A673 (cell line): ENCODE measurements at regions not wholly inside any gene's neighbourhood (a gene's known extent, or its start where the extent isn't known, plus 50 kb on each side); places are given as distances from the start of the nearest gene placed in this dataset.

Source experiments
- BruUV-seq: library from RNA; stranded (reverse); fragments of 400-500 nt; replicated peaks from 2 replicates; lab custom pipeline; 2021; lab: Mats Ljungman, UMichigan
- CTCF ChIA-PET: fragments of 300-600 bp; sonication (Branson Sonifier 250); formaldehyde crosslinking; loops from one replicate; lab custom pipeline; 2022; ENCODE audit warnings: antibody characterized with exemption; lab: Charles Lee
- POLR2A ChIA-PET: fragments of 300-600 bp; sonication (Branson Sonifier 250); formaldehyde crosslinking; loops from one replicate; lab custom pipeline; 2022; ENCODE audit warnings: antibody characterized with exemption; ENCODE audit not compliant: low non-redundant PET; lab: Charles Lee
- DNase-seq: peaks from one replicate; pipeline ENCODE4 v3.0.0-alpha.2; 2015; ENCODE audit warnings: low spot score
- H3K27ac ChIP-seq: fragments of 200-600 bp; sonication (generic); 2 replicates; pipeline ENCODE4 v1.5.1; 2016; ENCODE audit warnings: mixed run types, low read depth, mild to moderate bottlenecking, mixed read lengths, antibody characterized with exemption, low read length; ENCODE audit not compliant: poor library complexity, severe bottlenecking
- H3K27me3 ChIP-seq: fragments of 200-600 bp; sonication (generic); replicated peaks from 2 replicates; pipeline ENCODE4 v1.6.1; 2017; ENCODE audit warnings: mixed run types, low read depth, mild to moderate bottlenecking, mixed read lengths, antibody characterized with exemption, low read length; ENCODE audit not compliant: insufficient read depth, poor library complexity
- H3K36me3 ChIP-seq: fragments of 200-600 bp; sonication (generic); 2 replicates; pipeline ENCODE4 v1.6.1; 2016; ENCODE audit warnings: mixed run types, mild to moderate bottlenecking, mixed read lengths, antibody characterized with exemption, low read length; ENCODE audit not compliant: insufficient read depth, poor library complexity, severe bottlenecking
- H3K4me1 ChIP-seq: fragments of 200-600 bp; sonication (generic); 2 replicates; pipeline ENCODE4 v1.6.1; 2017; ENCODE audit warnings: mixed run types, mild to moderate bottlenecking, mixed read lengths, antibody characterized with exemption, low read length; ENCODE audit not compliant: insufficient read depth, poor library complexity, severe bottlenecking
- H3K4me3 ChIP-seq: fragments of 200-600 bp; sonication (generic); 2 replicates; pipeline ENCODE4 v1.5.1; 2016; ENCODE audit warnings: low read depth, mixed run types, mild to moderate bottlenecking, mixed read lengths, low read length; ENCODE audit not compliant: poor library complexity, severe bottlenecking
- H3K9me3 ChIP-seq: fragments of 200-600 bp; sonication (generic); 2 replicates; pipeline ENCODE4 v1.6.1; 2016; ENCODE audit warnings: mixed run types, low read depth, mild to moderate bottlenecking, mixed read lengths, antibody characterized with exemption, low read length; ENCODE audit not compliant: poor library complexity, severe bottlenecking
- CTCF ChIP-seq: fragments of 300-800, 200-600 bp; sonication (generic); conservative IDR thresholded peaks from 2 replicates; pipeline ENCODE4 v1.5.1; 2017; ENCODE audit warnings: low read depth, mild to moderate bottlenecking, antibody characterized with exemption, low read length, moderate library complexity, mixed read lengths
- EZH2 ChIP-seq: fragments of 200-600 bp; sonication (generic); IDR thresholded peaks from 2 replicates; pipeline ENCODE4 v1.6.1; 2017; ENCODE audit warnings: borderline replicate concordance, low read depth, mild to moderate bottlenecking, mixed read lengths, antibody characterized with exemption, low read length; ENCODE audit not compliant: poor library complexity, severe bottlenecking
- intact Hi-C: fragments of 100-400 bp; cut with micrococcal nuclease; formaldehyde crosslinking; loops from one replicate; pipeline ENCODE4 v1.10.0; 2022; ENCODE audit not compliant: unreplicated experiment

GRCh38 chr5:41625571-41625970 lies 115.2 kb upstream of the PLCXD3 start:
- Histone ChIP-seq H3K4me3 (no peak overlapping the region), H3K36me3 (no peaks in the 10 kb centered on the region), H3K27me3 (no peaks in the 10 kb centered on the region), H3K4me1 (no peaks in the 10 kb centered on the region), H3K9me3 (no peaks in the 10 kb centered on the region), H3K27ac (no peak overlapping the region)
- ChIA-PET POLR2A (no interaction called here), CTCF (no interaction called here)
- no peak for DNase-seq
- TF ChIP-seq CTCF (no peak), EZH2 (no peak)
- intact Hi-C loops, result no loop called here
- BruUV-seq, result no TSS peak

DNA sequence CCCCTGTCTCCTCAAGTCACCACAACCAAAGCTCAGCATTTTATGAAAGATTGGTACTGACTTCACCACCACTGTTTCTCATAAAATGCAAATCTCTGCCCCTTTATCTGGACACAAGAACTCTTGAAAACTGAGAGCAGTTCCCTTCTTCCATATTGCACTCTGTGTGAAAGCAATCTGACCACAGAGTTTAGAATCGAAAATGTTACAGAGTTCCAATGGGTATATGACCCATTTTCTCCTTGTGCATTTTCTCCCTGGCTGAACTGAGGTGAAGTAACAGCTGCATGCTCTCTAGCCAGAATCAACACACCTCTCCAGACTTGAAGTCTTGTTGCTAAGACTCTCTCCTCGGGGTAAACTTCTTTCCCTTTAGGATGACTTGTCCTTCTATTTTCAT lies 111.0 kb upstream of the PLCXD3 start:
- no peak for TF ChIP-seq EZH2
- TF ChIP-seq CTCF, result no peak
- ChIA-PET CTCF (no interaction called here), POLR2A (no interaction called here)
- H3K36me3 ChIP-seq, result no peaks in the 10 kb centered on the region
- H3K4me3 ChIP-seq, result no peak overlapping the region
- BruUV-seq, result no TSS peak
- no peaks in the 10 kb centered on the region for H3K9me3 ChIP-seq
- H3K4me1 ChIP-seq, result no peaks in the 10 kb centered on the region
- H3K27me3 ChIP-seq, result no peaks in the 10 kb centered on the region
- no peak for DNase-seq
- H3K27ac ChIP-seq, result no peak overlapping the region
- intact Hi-C loops, result no loop called here

DNA sequence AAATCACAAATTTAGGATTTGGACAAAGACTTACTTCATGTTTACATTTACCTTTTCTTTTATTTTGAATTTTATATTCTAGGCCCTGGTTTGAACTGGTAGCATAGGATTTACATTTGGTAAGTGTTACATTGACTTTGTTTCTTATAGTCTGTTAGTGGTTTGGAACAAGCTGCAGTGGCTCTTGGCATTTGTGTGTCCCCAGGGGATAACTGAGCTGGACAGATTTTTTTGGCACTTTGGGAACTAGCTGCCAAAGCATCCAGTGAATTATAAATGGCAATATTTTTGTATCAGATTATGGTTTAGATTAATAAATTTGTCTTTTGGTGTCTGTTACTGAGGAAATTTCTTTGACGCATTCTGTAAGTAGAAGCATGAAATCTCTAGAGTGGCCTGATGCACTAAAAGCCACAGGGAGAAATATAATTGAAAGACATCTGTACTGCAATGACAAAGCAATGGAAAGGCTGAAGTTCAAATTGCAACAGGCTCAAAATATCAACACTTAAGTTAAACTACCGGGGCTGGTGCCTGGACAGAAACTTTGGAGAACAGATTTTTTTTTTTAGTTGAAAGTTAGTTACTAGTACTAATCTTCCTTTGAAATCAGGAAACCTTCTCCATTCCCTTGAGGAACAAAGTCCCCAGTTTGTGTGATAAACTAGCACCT lies 107.6 kb upstream of the PLCXD3 start:
- TF ChIP-seq CTCF (no peak), EZH2 (no peak)
- intact Hi-C loops, result no loop called here
- H3K4me3 ChIP-seq, result no peak overlapping the region
- no peaks in the 10 kb centered on the region for H3K9me3 ChIP-seq
- BruUV-seq, result no TSS peak
- H3K27me3 ChIP-seq, result no peaks in the 10 kb centered on the region
- no peaks in the 10 kb centered on the region for H3K36me3 ChIP-seq
- H3K4me1 ChIP-seq, result no peaks in the 10 kb centered on the region
- CTCF ChIA-PET, result no interaction called here
- H3K27ac ChIP-seq, result no peak overlapping the region
- POLR2A ChIA-PET, result no interaction called here
- DNase-seq, result no peak
